GM18498 (cell line): ENCODE measurements at regions not wholly inside any gene's neighbourhood (a gene's known extent, or its start where the extent isn't known, plus 50 kb on each side); places are given as distances from the start of the nearest gene placed in this dataset.
"Not testable (repeated sequence)": the region's sequence is repeated elsewhere in the genome, so short reads cannot be mapped to it uniquely, and the experiment has no call there.

Experiments
- ATAC-seq: cut with Tn5 transposase; IDR thresholded peaks from one replicate; pipeline ENCODE4 v1.9.1; 2021; ENCODE audit warnings: mild to moderate bottlenecking, moderate library complexity; ENCODE audit not compliant: unreplicated experiment

DNA sequence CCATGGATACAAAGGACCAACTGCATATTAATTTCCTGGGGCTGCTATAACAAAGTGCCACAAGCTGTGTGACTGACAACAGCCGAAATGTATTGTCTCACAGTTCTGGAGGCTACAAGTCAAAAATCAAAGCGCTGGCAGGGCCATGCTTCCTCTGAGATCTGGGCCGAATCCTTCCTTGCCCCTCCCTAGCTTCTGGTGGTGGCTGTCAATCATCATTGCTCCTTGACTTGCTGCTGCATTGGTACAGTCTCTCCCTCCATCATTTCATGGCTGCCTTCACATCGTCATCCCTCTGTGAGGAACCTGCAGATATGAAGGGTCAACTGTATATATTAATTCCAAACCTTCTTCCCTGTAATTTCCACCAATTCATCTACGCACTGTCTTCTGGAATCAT, 118.3 kb downstream of the EXOC5 start:
- no peak for ATAC-seq

DNA sequence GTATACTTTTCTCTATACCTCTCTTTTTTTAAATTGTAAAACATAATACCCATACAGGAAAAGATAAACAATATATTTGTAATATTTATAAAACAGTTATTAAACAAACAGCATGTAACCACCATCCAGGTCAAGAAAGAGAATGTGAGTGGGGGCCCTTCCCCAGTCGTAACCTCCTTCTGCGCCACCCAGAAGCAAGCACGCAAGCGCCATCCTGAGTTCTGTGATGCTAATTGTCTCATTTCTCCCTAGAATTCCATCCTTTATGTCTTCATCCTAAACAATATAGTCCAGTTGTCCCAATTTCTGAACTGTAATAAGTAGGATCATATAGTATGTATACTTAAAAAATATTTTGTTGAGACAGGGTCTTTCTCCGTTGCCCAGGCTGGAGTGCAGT, 129.5 kb downstream of the EXOC5 start:
- ATAC-seq = no peak

DNA sequence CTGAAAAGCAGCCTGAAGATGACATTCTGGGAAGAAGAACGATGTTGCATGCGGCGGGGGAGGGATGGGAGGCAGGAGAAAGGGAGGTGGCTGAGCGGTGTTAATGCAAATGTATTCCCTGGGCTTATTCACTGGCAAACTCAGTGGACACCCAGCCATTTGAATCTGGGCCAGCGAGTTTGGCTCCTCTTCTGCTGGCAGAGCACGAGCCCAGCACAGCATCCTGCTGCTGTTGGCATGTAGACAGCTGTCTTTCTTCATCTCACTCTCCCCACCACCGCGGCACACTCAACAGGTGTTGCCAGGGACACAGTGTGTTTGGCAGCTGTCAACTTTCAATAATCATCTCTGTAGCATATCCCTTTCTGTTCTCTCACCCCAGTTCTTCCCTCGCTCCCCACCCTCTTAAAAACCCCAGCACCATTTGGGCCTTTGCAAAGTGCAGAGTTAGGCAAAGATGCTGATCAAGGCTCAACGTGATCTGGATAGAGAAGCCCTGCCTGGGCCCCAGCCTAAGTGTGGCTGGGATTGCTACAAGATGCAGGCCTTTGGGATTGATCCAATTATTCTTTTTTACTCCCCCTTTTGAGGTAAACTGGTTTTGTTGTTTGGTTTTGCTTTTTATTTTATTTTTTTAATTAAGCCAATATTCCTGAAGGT, 131.9 kb downstream of the EXOC5 start:
- ATAC-seq = no peak

DNA sequence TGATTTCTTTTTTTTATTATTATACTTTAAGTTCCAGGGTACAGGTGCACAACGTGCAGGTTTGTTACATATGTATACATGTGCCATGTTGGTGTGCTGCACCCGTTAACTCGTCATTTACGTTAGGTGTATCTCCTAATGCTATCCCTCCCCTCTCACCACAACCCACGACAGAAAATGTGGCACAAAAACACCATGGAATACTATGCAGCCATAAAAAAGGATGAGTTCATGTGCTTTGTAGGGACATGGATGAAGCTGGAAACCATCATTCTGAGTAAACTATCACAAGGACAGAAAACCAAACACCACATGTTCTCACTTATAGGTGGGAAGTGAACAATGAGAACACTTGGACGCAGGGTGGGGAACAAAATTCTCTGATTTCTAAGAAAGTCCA, 140.9 kb downstream of the EXOC5 start:
- not testable (repeated sequence) for ATAC-seq

DNA sequence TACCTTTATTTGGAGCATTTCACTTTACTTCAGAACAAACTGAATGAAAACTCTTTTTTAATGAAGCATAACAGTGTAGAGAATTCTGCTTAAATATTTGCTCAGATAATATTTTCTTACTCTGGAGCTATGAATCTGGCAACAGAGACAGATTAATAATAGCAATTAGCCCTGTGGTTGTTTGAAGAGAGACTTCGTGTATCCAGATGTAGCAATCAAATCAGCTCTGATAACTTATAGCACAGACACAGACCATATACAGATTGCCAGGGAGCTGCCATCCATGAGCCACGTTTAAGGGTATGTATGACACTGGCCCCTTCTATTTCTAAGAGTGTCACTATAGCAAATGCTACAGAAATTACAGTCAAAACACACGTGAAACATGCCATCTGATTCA, 146.6 kb downstream of the EXOC5 start:
- ATAC-seq = no peak

DNA sequence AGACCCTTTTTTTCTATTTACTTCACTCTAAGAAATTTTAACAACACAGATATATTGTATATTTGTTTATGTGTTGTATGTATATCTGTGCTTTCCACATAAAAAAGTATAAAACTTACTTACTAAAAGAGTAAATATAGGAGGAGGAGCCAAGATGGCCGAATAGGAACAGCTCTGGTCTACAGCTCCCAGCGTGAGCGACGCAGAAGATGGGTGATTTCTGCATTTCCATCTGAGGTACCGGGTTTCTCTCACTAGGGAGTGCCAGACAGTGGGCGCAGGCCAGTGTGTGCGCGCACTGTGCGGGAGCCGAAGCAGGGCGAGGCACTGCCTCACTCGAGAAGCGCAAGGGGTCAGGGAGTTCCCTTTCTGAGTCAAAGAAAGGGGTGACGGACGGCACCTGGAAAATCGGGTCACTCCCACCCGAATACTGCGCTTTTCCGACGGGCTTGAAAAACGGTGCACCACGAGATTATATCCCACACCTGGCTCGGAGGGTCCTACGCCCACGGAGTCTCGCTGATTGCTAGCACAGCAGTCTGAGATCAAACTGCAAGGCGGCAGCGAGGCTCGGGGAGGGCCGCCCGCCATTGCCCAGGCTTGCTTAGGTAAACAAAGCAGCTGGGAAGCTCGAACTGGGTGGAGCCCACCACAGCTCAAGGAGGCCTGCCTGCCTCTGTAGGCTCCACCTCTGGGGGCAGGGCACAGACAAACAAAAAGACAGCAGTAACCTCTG, 156.5 kb downstream of the EXOC5 start:
- not testable (repeated sequence) for ATAC-seq

DNA sequence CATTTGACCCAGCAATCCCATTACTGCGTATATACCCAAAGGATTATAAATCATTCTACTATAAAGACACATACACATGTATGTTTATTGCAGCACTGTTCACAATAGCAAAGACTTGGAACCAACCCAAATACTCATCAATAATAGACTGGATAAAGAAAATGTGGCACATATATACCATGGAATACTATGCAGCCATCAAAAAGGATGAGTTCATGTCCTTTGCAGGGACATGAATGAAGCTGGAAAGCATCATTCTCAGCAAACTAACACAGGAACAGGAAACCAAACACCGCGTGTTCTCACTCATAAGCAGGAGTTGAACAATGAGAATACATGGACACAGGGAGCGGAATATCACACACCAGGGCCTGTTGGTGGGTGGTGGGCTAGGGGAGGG, 158.3 kb downstream of the EXOC5 start:
- not testable (repeated sequence) for ATAC-seq

DNA sequence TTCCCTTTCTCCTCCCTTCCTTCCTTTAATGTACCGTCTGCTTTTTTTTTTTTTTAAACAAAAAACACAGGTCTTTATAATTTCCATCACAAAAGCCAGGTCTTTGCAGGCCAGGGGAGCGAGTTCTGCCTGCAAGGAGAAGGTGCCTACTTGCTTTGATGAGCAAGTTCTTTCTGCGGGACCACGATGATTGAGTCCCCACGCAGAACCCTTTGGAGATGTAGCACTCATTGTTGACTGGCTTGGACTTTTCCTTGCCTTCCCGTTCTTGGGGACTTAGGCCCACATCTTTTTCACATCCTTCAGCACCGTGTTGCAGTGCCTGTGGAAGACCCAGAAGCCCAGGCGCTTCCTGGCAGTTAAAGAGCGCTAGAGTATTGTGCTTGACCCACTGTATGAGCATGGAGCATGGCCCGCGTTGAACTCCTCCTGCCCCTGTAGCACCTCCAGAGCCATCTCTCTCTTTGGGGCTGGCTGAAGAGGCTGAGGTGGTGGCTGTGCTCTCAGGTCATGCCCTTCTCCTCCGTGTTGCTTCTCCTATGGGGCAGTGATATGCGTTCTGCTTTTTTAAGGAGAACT, 177.6 kb downstream of the EXOC5 start:
- ATAC-seq = no peak

DNA sequence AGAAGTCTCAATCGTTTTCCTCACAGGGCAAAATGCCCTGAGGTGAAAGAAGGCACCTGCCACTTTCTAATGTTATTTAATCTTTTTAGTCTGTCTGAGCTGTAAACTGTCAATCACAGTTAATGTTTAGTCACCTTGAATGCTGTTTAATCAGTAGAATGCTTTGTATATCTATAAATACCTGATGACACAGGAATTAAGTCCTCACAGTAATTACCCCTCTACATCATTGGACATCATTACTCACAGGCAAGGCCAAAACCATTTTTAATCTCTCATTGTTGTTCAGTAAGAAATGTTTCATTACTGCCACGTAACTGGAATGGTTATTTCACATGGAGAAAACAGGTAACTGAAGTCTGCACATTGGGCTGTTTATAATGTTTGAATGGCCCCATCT, 178.8 kb downstream of the EXOC5 start:
- ATAC-seq = no peak

DNA sequence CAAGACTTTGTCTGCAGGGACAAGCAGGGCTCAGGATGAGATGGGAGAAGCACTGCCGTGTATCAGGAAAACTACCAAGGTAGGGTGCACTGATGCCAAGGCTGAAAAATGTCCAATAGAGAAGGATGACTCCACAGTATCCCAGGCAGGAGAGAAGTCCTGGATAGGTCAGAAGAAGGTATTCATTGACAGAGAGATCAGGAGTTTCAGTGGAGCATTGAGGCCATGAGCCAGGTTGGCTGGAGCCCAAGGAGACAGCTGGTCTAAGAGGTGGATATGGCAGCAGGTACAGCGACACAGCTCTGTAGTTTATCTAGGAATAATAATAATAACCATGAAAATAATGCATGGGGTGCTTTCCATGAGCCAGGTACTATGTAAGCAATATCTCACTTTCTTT, 180.9 kb downstream of the EXOC5 start:
- ATAC-seq = no peak

DNA sequence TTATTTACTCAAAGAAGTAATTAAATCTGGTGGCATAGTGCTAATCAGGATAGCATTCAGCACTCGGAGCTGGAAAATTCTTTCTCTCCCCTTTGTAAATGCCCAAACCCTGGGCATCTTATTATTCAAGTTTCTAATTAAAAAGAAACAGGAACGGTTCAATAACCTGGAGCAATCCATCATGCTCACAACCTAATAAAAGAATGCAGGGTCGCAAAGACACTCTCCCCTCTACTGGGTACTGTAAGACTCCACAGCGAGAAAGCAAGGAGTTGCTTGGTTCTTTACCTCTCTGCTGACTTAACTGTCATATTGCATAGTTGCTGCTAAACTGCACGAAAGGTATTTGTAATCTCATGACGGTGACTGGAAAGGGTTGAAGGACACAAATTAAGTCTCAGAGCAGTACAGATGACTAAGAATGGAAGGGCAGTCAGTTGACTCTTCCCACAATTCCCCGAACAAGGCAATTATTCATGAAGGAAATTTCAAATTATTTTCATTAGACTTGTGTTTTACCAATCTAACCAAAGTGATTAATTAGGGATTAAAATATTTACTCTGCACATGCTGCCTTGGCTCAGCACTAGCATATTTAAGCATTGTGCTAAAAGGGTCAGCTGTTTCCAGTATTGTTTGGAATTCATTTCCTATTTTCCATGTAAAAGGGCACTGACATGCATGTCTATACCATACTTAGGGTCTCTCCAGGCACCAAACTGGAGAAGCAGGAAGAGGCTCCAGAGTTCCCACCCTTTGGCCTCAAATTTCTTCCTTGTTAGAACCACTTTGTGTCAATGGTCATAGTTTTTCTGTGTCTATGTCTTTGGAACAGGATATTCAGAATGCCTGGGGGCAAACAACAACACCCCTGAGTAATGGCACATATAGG, 182.2 kb downstream of the EXOC5 start:
- no peak for ATAC-seq

DNA sequence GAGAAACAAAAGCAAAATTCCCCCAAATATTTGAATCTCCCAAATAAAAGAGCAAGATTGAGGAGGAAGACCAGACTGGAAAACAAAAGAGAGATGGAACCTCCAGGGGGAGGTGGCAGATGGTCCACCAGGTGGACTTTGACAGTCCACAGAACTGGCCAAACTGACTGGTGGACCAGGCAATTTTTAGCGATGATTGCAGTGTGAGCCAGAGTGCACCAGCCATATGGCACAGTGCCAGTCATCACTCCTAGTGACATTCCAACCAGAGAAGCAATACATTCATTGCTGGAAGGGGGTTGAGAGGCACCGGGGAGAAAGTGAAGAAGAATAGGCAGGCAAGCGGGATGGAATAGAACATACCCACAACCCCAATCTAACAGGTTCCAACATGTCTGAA, 182.9 kb downstream of the EXOC5 start:
- ATAC-seq = no peak

DNA sequence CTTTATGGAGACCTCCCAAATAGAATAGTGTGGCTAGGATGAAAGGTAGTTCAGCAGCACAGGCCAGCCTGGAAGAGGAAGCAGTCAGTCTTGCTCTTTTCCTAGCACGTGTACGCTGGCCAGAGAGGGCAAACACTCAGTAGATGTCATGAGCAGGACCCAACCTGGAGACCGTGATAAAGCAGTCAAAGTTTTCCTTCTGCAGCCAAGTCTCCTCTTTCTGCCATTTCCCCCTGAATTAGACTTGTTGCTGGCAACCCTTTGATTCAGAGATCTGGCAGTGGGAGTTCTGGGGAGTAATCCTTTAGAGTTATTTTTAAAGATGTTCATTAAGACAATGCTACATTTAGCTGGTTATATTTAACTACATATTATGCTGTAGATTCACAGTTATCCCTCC, 183.7 kb downstream of the EXOC5 start:
- no peak for ATAC-seq

DNA sequence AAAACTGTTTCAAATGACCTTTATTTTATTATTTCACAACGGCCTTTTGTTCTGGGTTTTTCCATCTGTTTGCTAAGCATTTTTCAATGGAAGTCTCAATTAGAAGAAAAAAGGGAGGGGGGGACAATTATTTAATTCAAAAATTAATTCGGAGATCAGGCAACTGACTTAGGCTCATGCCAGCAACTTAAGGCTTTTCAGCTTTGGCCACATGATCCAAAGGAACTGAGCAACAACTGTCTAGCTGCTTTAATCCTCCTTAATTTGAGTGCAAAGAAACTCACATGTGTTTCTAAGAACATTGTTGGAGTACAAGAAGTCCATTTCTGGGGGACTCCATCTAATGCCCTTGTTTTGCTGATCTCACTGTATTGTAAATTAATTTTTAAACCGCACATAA, 188.0 kb downstream of the EXOC5 start:
- ATAC-seq = no peak

DNA sequence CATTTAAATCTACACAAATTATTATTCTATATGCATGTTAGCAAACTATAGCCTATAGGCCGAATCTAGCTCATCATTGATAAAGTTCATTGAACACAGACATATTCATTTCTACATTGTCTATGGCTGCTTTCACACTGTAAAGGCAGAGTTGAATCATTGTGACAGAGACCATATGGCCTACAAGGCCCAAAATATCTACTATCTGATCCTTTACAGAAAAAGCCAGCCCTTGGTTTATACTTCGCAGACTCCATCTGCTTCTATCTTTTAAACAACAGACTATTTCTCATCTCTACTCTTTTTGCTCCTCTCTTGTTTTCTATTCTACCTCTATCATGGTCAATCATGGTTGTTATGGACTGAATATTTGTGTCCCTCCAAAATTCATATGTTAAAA, 190.7 kb downstream of the EXOC5 start:
- no peak for ATAC-seq

DNA sequence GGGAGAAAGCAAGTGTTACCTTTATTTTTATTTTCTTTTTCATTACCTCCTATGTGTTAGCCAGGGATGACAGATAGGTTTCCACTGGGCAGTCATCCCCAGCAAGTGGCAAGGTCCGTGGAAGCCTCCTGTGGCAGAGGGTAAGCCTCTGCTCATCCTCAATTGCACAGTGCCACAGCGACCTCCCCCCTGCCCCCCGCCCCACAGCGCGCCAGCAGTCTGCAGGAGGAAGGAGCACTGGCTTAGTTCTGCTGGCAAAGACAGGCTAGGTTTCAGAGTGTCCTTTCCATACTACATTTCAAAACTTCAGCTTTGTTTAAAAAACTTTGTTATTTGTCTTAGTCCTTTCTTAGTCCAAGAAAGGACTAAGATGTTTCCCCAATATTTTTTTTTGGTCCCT, 194.7 kb downstream of the EXOC5 start:
- ATAC-seq = no peak

DNA sequence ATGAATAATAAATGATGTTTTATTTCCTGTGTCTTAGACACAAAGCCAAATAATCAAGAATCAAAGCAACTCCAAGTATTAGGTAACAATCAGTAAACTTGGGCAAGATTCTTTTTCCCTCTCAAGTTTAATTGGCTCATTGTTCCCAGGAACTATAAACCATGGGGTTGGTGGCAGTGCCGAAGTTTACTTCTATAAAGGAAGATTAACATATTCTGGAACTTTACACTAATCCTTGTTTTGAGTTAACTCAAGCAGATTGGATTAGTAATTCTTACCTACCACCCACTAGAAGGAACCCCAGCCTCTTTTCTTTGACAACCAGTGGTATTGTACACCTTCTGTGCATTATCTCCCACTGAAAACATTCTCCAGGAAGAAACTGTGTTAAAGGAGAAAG, 197.1 kb downstream of the EXOC5 start:
- ATAC-seq = no peak

DNA sequence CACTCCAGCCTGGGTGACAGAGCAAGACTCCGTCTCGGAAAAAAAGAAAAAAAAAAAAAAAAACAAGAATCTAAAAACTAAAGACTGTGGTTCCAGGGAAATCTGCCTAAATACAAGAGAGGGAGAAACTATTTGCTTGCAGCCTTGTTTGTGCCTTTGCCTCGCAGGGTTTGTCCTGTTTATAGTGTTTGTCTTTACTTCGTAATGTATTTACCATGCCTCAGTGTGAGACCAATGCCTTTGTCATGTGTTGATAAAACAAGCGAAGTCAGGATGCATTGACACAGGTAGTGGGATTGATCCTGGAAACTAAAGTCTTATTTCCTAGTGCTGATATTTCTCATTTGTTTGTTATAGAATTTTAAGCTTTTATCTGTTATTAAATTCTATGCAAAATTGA, 199.0 kb downstream of the EXOC5 start:
- no peak for ATAC-seq

DNA sequence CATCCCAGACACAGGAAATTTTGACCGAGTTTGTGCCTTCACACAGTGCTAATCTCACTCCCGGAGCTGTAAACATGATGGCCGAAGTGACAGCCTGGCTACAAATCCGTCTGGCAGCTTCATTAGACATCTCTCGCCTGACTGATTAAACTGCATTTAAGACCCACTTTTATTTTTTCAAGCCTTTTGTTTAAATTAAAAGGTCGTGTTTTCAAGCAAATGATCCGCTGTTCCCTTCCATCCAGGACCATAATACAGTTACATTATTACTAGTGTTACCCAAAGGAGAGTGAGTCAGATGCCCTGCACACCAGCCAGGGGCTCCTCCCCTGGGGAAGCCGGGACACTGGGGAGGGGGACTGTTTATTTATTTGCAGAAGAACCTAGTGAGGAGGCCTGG, 200.2 kb downstream of the EXOC5 start:
- ATAC-seq = no peak

DNA sequence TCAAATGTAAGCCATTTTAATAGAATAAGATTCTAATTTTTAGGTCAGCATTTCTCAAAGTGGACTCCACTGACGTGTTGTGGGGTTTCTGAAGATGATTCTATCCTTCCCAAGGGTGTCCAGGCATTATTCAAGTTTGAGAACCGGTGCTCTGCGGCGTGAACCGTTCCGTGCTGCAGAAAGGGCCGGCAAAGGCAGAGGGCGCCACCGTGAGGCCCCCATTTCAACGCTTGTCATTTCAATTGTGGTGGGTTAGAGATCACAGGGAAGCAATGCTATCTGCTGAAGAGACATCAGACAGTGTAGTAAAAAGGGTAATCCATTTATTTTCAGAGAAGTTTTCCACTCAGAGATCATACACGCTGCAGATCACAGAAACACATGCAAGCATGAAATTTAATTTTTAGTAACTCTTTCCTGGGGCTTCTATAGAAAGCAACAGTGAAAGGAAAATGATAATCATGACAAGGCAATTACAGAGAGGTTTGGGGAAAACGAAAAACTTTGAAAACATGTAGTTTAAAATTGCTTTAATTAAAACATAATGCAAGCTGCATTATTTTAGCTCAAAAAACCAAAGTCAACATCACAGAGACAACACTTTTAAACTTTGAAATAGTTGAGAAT, 201.7 kb downstream of the EXOC5 start:
- ATAC-seq = peak; percentile 79

DNA sequence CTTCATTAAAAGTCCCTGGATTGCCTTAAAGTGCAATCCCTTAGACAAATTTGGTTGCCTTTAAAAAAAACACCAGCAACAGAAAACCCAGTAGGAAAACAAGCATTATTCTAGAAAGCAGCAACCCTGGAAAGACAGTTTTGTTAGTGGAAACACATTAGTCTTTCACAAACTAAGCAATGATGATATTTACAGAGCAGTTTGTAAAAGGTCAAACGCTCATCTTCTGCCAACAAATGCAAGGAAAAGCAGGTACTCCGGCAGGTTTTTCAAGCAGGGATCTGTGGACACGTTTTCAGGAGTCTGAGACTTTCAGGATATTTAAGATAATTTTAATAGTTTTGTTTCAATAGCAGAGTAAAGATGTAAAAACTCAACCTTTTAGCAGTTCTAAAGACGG, 202.2 kb downstream of the EXOC5 start:
- ATAC-seq = no peak
